GM19463 (cell line): ENCODE measurements at regions not wholly inside any gene's neighbourhood (a gene's known extent, or its start where the extent isn't known, plus 50 kb on each side); places are given as distances from the start of the nearest gene placed in this dataset.

ENCODE experiments used
- ATAC-seq: cut with Tn5 transposase; IDR thresholded peaks from one replicate; pipeline ENCODE4 v1.9.1; 2021; ENCODE audit warnings: mild to moderate bottlenecking, moderate library complexity; ENCODE audit not compliant: unreplicated experiment

DNA sequence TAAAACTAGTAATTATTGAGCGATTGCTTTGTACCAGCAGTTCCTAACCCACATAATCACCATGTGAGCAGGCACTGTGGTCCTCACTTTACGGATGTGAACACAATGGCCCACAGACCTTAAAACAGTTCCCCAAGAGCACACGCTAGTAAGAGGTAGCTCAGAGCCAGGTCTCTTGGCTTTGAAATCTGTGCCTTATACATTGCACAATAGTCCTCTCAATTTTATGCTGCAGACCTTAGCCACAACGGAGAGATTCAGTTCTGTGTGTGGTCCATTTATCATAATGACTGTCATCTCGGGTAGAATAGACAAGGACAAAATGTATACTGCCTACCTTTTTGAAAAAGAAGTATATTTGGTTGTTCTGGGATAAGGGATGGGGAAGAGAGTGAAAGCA lies 289.0 kb upstream of the ANKRD55 start:
- ATAC-seq = no peak

DNA sequence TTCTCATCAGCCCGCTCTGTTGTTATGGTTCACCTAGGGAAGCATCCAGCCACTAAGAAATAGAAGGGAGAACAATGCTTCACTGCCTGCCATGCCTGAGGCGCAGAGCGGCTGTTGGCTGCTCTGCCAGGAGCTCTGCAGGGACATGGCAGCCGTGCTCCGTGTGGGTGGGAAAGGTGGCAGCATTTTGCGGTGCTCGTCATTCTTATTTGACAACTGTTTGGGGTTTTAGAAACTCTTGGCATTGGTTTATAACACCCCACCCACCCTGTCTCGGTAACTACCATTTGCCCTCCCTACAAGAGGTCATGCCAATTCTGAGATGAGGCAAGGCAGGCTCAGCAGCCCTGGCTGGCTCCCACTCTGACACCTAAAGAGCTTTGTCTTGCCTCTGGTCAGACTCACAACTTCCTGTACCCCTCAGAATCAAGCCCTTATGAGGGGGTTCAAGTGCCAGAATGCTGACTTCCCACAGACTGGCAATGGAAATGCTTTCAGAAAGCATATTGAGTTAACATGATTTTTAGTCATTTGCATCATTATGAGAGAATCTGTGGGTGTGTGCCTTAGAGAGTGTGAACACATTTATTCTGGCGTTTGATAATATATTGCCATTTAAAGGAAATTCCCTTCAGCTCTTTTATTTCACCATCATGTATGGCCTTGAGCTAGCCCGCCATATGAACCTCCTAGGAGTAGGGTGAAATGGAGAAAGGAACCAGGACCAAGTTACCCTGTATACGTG lies 288.0 kb upstream of the ANKRD55 start:
- ATAC-seq = no peak

DNA sequence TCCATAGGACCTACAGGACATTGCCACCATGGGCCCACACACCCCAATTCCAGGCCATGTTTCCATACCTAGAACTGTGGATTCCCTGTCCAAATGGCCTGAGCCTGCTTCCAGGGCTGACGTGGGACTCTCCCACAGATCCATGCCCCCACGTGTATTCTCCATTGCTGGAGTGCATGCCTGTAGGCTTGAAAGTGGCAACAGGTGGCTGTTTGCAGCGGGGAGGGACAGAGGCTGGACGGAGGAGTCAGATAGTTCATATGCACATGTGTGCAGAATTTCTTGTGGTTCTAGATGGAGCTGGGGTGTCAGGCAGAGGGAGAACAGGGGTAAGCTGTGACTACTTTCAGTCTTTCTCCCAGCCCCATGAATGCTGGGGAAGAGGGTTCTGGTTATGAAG lies 285.7 kb upstream of the ANKRD55 start:
- no peak for ATAC-seq

DNA sequence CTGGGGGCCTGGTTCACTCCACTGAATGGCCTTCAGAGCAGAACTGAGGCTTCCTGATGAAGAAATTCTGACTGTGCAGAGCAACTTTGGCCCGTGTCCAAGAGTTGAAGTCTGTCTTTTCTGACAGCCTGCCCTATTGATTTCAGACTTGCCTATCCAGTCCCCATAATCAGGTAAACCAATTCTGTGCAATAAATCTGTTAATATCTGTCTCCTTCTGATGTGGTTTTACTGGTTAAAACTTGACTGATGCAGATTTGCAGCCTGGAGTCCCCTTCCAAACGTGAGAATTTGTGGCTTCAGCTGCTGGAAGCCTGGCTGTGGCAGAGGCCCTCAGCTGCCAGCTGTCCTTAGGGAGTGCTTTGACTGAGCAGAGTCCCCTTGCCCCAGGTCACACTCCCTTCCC lies 283.9 kb upstream of the ANKRD55 start:
- ATAC-seq = no peak

DNA sequence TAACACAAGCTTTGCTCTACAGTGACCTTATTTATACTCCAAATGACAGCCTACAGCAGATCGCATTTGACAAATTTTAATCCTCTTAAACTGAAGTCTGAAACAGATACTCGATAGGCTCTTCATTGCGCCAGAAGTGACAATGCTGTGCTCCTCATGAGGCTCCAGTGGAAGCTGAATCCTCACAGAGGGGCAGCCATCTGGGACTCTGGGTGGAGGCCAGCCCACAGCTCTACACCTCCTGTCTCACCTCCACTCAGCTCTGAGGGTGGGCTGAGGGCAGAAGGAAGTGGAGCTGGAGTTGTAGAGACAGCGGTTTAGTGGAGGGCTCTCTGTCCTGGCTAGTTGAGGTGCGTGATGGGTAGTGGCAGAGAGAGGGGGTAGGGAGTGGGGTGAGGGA lies 283.3 kb upstream of the ANKRD55 start:
- no peak for ATAC-seq

DNA sequence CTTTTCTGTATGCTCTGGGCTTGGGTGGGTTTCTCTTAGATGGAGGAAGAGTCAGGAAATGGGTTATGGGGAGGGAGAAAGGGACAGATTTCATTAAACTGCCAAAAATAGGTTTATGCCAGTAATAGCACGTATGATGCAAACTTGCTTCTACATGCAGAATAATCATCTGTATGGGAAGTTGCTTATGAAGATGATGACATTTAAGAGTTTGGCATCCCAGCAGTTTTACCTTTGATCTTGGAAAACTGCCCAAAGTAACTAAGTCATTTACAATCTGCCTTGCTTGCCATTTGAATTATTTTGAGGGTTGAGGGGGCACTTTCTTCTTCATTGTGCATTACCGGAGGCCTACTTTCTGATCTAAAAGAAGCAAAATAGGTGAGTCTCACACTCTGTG lies 282.9 kb upstream of the ANKRD55 start:
- ATAC-seq = no peak

DNA sequence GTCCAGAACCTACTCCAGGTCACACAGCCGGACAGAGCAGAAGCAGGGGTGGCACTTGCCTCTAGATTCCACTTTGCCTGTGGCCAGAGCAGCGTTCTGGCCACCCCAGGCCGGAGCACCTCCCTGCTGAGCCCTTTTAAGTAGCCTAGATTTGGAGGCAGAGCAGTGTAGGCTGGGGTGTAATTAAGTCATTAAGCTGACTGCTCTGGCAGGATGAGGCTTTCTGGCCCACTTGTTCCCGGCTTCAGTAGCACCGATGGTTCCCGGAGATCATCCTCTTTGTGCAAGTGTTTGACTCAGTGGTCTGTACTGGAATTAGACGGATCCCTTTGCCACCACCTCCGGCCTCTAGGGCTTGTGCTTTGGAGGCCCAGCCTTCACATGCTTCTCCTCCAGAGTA lies 281.9 kb upstream of the ANKRD55 start:
- no peak for ATAC-seq

DNA sequence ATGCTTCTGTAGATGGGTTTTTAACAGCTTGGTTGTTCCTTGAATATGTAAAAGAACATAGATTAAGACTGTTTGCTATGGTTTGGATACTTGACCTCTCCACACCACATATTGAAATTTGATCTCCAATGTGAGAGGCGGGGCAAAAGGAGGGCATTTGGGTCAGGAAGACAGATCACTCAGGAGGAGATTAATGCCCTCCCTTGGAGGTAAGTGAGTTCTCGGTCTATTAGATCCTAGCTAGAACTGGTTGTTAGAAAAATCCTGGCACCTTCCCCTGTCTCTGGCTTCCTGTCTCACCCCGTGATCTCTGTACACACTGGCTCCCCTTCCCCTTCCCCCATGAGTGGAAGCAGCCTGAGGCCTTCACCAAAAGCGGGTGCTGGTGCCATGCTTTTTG lies 281.1 kb upstream of the ANKRD55 start:
- ATAC-seq = no peak

DNA sequence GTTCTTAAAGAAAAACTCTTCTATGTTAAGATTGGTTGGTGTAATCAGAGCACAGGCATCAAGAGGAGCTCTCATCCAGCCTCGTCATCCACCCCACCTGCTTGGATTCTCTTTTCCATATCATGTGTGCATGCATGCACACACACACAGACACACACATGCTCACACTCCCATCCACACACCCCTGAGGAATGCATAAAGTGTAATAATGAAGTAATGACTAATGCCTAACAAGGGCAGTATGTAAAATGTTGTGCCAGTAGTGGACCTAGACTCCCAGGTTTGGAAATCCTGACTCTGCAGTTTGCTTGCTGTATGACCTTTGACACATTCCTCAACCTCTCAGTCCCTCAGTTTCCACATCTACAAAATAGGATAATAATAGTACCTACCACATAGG lies 280.0 kb upstream of the ANKRD55 start:
- ATAC-seq = no peak

DNA sequence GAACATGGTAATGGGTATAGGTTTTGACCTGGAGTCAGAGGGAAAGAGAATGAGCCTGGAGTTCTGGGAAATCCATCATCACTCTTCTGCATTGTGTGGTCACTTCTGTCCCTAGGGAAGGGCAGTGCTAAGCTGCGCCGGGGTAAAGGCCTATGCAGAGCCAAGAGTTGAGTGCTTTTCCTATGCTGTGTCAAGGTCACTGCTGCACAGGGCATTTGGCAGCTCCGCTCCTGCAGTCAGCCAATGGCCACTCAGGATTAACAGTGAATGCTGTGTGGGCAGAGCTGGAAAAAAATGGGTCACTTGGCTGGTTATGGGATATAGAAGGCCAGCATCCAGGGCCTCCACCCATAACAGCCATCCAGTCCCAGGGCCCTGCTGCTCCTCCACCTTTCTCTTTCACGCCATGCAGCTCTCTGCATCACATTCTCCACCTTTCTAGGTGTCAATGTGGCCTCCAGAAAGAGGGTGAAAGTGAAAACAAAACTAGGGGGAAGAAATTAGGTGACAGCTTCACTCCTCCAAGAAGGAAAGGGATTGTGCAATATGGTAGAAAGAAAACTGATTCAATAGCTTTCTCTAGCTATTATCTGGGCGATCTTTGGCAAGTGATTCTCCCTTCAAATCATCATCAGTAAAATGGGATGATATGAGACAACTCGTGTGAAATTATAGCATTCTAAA lies 279.3 kb upstream of the ANKRD55 start:
- ATAC-seq = no peak

DNA sequence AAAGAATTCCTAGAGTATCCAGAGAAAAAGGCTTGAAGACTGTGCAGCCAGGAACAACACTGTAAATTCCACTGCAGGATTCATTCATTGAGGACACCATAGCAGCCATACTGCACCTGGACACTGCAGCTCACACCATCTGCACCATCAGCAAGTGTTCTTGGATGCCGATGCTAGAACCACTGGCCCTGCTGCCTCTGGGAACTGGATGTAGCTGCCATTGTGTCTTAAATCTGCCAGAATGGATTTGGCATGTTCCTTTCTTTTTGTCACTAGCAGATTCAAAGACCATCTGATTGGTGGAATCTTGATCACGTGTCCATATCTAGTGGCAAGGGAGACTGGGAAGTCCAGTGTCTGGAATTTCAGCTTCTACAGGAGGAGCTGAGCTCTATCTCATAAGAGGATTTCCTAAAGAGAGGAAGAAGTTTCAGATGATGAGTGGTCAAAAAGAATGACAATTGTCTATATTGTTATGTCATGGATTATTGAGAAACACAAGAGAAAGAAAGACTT lies 278.3 kb upstream of the ANKRD55 start:
- ATAC-seq = no peak

DNA sequence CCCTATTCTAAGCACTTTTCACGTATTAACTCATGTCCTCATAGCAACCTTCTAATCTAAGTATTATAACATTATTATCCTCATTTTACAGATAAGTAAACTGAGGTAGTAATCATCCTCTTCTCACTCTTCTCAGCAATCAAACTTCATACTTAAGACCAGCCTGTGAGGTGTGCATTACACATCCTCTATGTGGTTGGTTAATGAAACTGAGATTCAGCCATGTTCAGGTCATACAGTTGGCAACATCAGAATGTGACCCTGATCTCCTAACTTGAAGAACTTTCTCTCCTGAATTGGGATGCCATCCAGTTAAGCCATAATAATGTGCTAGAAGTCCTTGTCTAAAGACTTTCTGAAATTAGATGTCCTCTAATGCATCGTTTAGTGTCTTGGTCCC lies 275.1 kb upstream of the ANKRD55 start:
- ATAC-seq = no peak

DNA sequence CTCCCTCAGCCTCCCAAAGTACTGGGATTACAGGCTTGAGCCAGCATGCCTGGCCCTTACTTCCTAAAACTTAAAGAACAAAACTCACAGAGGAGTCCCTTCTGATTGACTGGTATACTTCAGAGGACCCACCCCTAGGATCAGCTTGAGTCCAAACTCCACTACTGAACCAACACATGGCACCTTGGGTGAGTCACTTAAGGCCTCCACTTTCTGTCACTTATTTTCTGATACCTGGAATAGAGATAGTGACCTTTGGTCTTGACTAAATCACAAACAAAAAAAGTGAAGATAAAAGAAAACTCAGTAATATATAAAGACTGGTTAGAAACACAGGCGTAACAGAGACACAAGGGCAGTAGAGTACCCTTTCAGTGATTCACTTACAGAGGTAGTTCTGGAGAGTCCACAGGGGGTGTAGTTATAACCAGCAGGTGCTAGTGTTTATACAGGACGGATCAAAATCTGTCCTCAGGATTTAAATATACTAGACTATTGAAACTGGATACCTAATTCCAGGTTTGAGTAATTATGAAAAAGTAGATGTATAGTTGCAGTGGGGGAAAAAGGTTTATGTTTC lies 274.3 kb upstream of the ANKRD55 start:
- no peak for ATAC-seq

DNA sequence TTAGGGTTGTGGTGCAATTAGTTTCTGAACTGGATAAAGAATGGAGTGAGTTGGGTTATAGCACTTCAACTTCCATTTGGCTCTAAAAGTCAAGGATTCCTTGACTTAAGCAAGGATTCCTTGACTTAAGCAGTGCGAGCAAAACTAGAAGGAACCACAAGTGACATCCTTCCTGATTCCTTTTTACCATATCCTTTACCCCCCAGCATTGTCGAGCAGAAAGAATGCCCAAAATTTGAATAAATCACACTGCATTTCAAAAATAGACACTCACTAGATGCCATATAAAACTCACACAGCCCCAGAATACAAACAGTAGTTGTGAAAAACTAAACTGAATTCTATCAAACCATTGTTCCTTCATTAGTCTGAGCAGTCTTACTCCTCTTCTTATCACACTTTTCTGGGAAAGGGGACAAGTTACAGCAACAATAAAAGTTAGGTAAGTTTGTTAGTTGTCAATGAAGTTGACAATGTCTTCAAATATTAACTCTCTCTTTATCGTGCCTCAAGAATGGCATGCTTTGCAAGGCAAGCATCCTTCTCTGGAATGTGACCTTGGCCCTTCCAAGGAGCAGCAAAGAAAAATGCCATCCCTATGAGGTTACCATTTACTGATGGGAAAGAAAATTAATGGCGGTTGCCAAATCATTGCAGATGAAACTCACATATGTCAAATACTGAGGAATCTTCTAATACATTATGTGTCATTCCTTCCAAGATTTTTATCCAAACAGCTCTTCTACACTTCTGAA lies 273.3 kb upstream of the ANKRD55 start:
- no peak for ATAC-seq

DNA sequence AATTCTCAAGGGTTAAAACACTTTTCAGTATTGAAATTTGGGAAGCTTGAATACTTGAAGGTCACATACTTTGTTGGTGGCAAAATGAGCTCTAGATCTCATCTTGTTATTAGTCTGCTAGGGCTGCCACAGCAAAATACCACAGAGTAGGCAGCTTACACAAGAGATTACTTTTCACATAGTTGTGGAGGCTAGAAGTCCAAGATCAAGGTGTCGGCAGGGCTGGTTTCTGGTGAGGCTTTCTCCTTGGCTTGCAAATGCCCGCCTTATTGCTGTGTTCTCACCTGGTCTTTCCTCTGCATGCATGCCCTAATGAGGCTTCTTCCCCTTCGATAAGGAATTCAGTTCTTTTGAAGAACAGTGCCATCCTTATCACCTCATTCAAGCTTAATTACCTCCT lies 270.8 kb upstream of the ANKRD55 start:
- no peak for ATAC-seq

DNA sequence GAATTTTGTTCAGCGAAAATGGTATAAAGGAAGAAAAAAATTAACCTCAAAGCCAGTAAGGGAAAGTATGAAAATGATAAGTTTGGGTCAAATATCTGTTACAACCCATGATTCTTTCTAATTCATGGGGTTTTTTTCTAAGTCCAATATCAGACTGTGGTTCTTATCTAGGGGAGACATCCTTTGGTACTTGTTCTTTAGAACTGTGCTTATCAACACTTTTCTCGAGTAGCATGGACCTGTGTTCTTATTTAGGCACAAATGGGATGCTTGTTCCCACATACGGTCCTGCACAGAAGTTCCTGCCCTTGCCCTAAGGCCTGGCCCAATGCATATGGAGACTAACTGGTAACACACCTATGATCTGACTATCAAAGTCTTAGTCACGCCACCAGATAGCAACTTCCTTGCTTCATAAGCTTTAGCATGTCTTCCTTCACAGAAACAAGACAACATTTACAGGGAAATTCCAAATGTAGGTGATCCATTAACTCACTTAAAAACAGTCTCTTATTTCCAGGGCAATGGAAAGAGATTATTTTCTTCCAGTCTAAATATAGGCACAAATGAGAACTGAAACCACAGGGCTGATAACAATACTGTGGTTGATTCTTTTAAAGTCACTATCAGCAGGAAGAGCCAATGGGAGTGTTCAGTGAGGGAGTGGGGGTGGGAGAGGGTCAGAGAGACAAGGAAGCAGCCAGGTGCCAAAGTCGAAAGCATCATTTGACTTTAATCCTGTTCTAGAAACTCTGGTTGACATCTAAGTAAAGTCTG lies 268.8 kb upstream of the ANKRD55 start:
- ATAC-seq = no peak

DNA sequence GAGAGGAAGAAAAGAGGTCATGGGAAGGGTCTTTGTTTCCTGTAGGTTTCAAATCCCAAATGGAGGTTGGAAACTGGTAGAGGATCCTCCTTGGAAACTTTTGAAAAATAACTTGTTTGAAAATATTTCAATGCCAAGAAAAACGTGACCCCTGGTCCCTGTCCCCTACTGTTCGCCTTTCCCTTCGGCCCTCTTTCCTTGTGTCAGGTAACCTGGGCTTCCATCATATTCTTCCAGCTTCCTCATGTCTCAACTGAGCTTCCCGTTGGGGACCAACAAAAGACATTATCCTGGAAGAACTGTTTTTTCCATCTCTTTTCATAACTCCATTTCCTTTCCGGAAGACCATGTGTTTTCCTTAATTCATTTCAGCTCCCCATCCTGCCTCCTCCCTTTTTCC lies 266.8 kb upstream of the ANKRD55 start:
- ATAC-seq = no peak

DNA sequence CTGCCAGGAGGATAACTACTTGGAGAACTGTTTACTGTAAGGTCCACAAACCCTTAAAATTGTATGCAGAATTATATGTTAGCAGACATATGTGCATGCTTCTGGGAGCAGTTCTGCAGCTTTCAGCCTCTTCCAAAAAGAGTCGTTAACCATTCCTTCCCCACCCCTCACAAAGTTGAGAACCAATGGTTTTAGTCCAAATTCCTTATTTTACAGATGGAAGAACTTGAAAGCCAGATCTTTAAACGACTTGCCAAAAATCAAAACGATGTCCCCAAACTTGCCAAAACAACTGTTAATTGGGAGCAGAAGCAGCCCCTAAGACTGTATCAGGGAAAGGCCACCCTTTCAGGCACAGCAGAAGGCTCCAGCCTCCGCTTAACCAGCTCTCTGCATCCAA lies 266.4 kb upstream of the ANKRD55 start:
- ATAC-seq = no peak

DNA sequence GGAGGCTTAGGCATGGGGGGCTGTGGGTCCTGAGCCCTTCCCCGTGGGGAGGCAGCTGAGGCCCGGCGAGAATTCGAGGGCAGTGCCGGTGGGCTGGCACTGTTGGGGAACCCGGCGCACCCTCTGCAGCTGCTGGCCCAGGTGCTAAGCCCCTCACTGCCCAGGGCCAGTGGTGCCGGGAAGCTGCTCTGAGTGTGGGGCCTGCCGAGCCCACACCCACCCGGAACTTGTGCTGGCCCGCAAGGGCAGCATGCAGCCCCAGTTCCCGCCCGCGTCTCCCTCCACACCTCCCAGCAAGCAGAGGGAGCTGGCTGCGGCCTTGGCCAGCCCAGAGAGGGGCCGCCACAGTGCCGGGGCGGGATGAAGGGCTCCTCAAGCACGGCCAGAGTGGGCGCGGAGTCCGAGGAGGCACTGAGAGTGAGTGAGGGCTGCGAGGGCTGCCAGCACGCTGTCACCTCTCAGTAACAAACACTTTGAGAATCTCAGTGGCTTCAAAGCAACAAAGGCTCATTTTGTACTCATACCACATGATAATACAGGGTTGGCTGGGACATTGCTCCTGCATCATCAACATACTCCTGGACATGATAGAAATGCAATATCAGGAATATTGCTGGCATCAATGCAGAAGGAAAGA lies 265.7 kb upstream of the ANKRD55 start:
- no peak for ATAC-seq

DNA sequence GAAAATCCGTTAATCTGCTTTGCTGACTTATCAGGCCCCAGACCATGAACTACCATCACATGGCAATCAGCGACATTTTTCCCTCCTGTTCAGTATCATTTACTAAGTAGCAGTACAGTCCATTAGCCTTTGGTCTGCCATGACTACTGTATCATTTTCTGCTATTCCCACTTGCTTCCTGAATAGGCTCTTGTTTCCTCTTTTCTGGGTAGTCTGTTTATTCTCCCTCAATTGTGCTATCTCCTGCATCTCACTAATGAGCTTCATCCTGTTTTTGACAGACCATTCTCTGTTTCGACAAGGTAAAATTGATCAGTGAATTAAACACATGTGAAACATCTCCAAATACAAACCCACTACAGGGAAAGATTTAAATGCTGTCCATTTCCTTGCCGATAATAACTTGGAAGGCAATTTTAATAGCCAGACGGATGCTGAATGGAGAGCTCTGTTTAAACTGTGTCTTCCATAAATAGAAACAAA lies 263.5 kb upstream of the ANKRD55 start:
- no peak for ATAC-seq
